SK-N-SH treated with all-trans-retinoic acid at 6 μM for 48 hours (cell line): ENCODE measurements at regions not wholly inside any gene's neighbourhood (a gene's known extent, or its start where the extent isn't known, plus 50 kb on each side); places are given as distances from the start of the nearest gene placed in this dataset.

Source experiments
- ATAC-seq: fragments of 200-7000 bp; cut with Tn5 transposase; 3 replicates; pipeline ENCODE4 v1.9.1; 2020; ENCODE audit warnings: mild to moderate bottlenecking, moderate library complexity
- ARNTL ChIP-seq: fragments of 450-650 bp; formaldehyde crosslinking; IDR thresholded peaks from 2 replicates; pipeline ENCODE4 v1.5.0; 2020; ENCODE audit warnings: low read depth, mild to moderate bottlenecking, moderate library complexity, borderline replicate concordance
- CSDC2 ChIP-seq: fragments of 250-450 bp; sonication (Bioruptor Pico); IDR thresholded peaks from 2 replicates; pipeline ENCODE4 v1.5.0; 2020; ENCODE audit warnings: mild to moderate bottlenecking, moderate library complexity
- CSRNP3 ChIP-seq: fragments of 250-450 bp; sonication (Bioruptor Pico); IDR thresholded peaks from 2 replicates; pipeline ENCODE4 v1.5.1; 2021; ENCODE audit warnings: mild to moderate bottlenecking, moderate library complexity
- ESRRG ChIP-seq: fragments of 250-450 bp; sonication (Bioruptor Pico); IDR thresholded peaks from 2 replicates; pipeline ENCODE4 v1.6.1; 2021; ENCODE audit warnings: mild to moderate bottlenecking
- GLIS3 ChIP-seq: fragments of 250-450 bp; sonication (Bioruptor Pico); IDR thresholded peaks from 2 replicates; pipeline ENCODE4 v1.5.0; 2020; ENCODE audit warnings: mild to moderate bottlenecking, moderate library complexity
- ISL1 ChIP-seq: fragments of 250-450 bp; sonication (Bioruptor Pico); IDR thresholded peaks from 2 replicates; pipeline ENCODE4 v2.1.2; 2022; ENCODE audit warnings: mild to moderate bottlenecking, moderate library complexity
- OSR1 ChIP-seq: fragments of 250-450 bp; sonication (Bioruptor Pico); IDR thresholded peaks from 2 replicates; pipeline ENCODE4 v1.8.0; 2022; ENCODE audit warnings: moderate library complexity, mild to moderate bottlenecking, inconsistent platforms
- PATZ1 ChIP-seq: fragments of 250-450 bp; sonication (Bioruptor Pico); IDR thresholded peaks from 2 replicates; pipeline ENCODE4 v1.8.0; 2020; ENCODE audit warnings: mild to moderate bottlenecking, moderate library complexity, borderline replicate concordance
- PPARA ChIP-seq: fragments of 250-450 bp; sonication (Bioruptor Pico); IDR thresholded peaks from 2 replicates; pipeline ENCODE4 v1.5.0; 2020; ENCODE audit warnings: mild to moderate bottlenecking, borderline replicate concordance
- RARB ChIP-seq: fragments of 250-450 bp; sonication (Bioruptor Pico); IDR thresholded peaks from 2 replicates; pipeline ENCODE4 v1.8.0; 2021; ENCODE audit warnings: mild to moderate bottlenecking, moderate library complexity
- TCF4 ChIP-seq: fragments of 250-450 bp; sonication (Bioruptor Pico); IDR thresholded peaks from 2 replicates; pipeline ENCODE4 v1.8.0; 2021; ENCODE audit warnings: mild to moderate bottlenecking, moderate library complexity, borderline replicate concordance
- TOX ChIP-seq: fragments of 250-450 bp; sonication (Bioruptor Pico); IDR thresholded peaks from 2 replicates; pipeline ENCODE4 v1.8.0; 2021; ENCODE audit warnings: mild to moderate bottlenecking, moderate library complexity, borderline replicate concordance
- TSHZ2 ChIP-seq: fragments of 250-450 bp; sonication (Bioruptor Pico); IDR thresholded peaks from 2 replicates; pipeline ENCODE4 v1.5.0; 2020; ENCODE audit warnings: mild to moderate bottlenecking, moderate library complexity
- ZC3H10 ChIP-seq: fragments of 250-450 bp; sonication (Bioruptor Pico); IDR thresholded peaks from 2 replicates; pipeline ENCODE4 v1.5.1; 2021; ENCODE audit warnings: mild to moderate bottlenecking, moderate library complexity
- ZFP3 ChIP-seq: fragments of 250-450 bp; sonication (Bioruptor Pico); IDR thresholded peaks from 2 replicates; pipeline ENCODE4 v1.5.0; 2020; ENCODE audit warnings: mild to moderate bottlenecking, moderate library complexity
- ZFP30 ChIP-seq: fragments of 450-650 bp; formaldehyde crosslinking; IDR thresholded peaks from 2 replicates; pipeline ENCODE4 v1.5.0; 2022; ENCODE audit warnings: mild to moderate bottlenecking, moderate library complexity
- ZNF565 ChIP-seq: fragments of 450-650 bp; formaldehyde crosslinking; conservative IDR thresholded peaks from 2 replicates; pipeline ENCODE4 v1.5.0; 2020; ENCODE audit warnings: low read depth, mild to moderate bottlenecking, moderate library complexity
- ZNF70 ChIP-seq: fragments of 450-650 bp; formaldehyde crosslinking; IDR thresholded peaks from 2 replicates; pipeline ENCODE4 v1.5.0; 2020; ENCODE audit warnings: mild to moderate bottlenecking, moderate library complexity
- ZNF8 ChIP-seq: fragments of 450-650 bp; formaldehyde crosslinking; IDR thresholded peaks from 2 replicates; pipeline ENCODE4 v1.5.0; 2020; ENCODE audit warnings: mild to moderate bottlenecking, moderate library complexity
- TF ChIP-seq, protein P1 (sequence below): fragments of 250-450 bp; sonication (Bioruptor Pico); IDR thresholded peaks from 2 replicates; pipeline ENCODE4 v1.5.1; 2020; ENCODE audit warnings: low read depth, mild to moderate bottlenecking, moderate library complexity
- TF ChIP-seq, protein P2 (sequence below): fragments of 250-450 bp; sonication (Bioruptor Pico); IDR thresholded peaks from 2 replicates; pipeline ENCODE4 v1.8.0; 2021; ENCODE audit warnings: low read depth, mild to moderate bottlenecking, moderate library complexity, borderline replicate concordance

DNA sequence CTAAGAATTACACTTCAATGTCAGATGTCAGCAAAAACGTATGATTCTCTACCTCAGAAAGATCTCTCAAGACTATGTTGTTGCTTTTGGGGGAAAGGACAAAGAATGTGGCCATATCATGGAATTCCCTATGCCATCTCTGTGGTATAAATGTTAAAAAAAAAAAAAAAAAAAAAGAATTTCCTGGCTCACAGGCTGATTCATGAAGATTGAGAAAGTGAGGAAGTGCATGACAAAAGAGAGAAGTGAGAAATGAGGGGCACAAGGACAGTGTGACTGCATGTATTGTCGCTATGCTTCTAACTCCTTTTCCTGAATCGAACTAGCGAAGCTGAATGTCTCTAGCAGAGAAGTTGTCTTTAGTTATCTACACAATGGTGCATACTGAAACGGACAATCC is 80.6 kb upstream of the CARD18 start:
- ATAC-seq, result no peak

DNA sequence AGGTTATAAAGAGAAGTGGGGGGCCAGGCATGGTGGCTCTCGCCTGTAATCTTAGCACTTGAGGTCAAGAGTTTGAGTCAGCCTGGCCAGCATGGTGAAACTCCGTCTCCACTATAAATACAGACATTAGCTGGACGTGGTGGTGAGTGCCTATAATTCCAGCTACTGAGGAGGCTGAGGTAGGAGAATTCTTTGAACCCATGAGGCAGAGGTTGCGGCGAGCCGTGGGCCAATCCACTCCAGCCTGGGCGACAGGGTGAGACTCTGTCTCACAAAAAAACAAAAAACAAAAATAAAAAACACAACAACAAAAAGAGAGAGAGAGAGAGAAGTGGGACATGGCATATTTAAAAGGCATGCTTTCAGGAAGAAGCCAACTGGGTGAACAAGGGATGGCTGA is 80.1 kb upstream of the CARD18 start:
- ATAC-seq, result no peak
- TF ChIP-seq, protein P1, sequence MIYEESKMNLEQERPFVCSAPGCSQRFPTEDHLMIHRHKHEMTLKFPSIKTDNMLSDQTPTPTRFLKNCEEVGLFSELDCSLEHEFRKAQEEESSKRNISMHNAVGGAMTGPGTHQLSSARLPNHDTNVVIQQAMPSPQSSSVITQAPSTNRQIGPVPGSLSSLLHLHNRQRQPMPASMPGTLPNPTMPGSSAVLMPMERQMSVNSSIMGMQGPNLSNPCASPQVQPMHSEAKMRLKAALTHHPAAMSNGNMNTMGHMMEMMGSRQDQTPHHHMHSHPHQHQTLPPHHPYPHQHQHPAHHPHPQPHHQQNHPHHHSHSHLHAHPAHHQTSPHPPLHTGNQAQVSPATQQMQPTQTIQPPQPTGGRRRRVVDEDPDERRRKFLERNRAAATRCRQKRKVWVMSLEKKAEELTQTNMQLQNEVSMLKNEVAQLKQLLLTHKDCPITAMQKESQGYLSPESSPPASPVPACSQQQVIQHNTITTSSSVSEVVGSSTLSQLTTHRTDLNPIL (CRISPR knock-in tag), result no peak
- TF ChIP-seq OSR1 (CRISPR knock-in tag) (no peak), GLIS3 (CRISPR knock-in tag) (no peak), ZNF8 (CRISPR knock-in tag) (no peak), CSRNP3 (CRISPR knock-in tag) (no peak), ZFP30 (no peak), ZNF70 (CRISPR knock-in tag) (no peak), TSHZ2 (CRISPR knock-in tag) (no peak), ESRRG (CRISPR knock-in tag) (no peak), ZC3H10 (CRISPR knock-in tag) (no peak), TOX (CRISPR knock-in tag) (no peak), ZFP3 (CRISPR knock-in tag) (no peak), TCF4 (no peak), PATZ1 (CRISPR knock-in tag) (no peak), ZNF565 (CRISPR knock-in tag) (no peak), ARNTL (no peak), CSDC2 (CRISPR knock-in tag) (no peak), ISL1 (no peak), RARB (CRISPR knock-in tag) (no peak)
- TF ChIP-seq, protein P2, sequence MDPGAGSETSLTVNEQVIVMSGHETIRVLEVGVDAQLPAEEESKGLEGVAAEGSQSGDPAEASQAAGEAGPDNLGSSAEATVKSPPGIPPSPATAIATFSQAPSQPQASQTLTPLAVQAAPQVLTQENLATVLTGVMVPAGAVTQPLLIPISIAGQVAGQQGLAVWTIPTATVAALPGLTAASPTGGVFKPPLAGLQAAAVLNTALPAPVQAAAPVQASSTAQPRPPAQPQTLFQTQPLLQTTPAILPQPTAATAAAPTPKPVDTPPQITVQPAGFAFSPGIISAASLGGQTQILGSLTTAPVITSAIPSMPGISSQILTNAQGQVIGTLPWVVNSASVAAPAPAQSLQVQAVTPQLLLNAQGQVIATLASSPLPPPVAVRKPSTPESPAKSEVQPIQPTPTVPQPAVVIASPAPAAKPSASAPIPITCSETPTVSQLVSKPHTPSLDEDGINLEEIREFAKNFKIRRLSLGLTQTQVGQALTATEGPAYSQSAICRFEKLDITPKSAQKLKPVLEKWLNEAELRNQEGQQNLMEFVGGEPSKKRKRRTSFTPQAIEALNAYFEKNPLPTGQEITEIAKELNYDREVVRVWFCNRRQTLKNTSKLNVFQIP (CRISPR knock-in tag), result no peak

More for the DNA sequence above, 80.6 kb upstream of the CARD18 start:
- TF ChIP-seq ZFP3 (CRISPR knock-in tag), result no peak
- TF ChIP-seq ZNF565 (CRISPR knock-in tag), result no peak
- no peak for TF ChIP-seq TOX (CRISPR knock-in tag)
- TF ChIP-seq ESRRG (CRISPR knock-in tag), result no peak
- TF ChIP-seq TCF4, result no peak
- TF ChIP-seq PPARA (CRISPR knock-in tag), result no peak
- TF ChIP-seq ZNF8 (CRISPR knock-in tag), result no peak
- no peak for TF ChIP-seq ARNTL
- TF ChIP-seq TSHZ2 (CRISPR knock-in tag), result no peak
- no peak for TF ChIP-seq ZFP30
- no peak for TF ChIP-seq OSR1 (CRISPR knock-in tag)
